ENCODE measurements at regions not wholly inside any gene's neighbourhood (a gene's known extent, or its start where the extent isn't known, plus 50 kb on each side); places are given as distances from the start of the nearest gene placed in this dataset.

GRCh38 chr5:153005711-153006110, 484.8 kb upstream of the GRIA1 start:
- TF ChIP-seq CTCF (IDR thresholded peaks at IDR 0.05; ENCODE audit: control extremely low read depth in 1 of 3, insufficient read depth in 1 of 3, low read depth in 1 of 3, low read length in 3 of 3) (no peak), GTF2F1 (IDR thresholded peaks at IDR 0.05; ENCODE audit: borderline replicate concordance, low read depth, low read length) (no peak), FOSL1 (IDR thresholded peaks at IDR 0.05; ENCODE audit: insufficient read depth, low read depth, low read length) (no peak), POLR2A (IDR thresholded peaks at IDR 0.05; ENCODE audit: control extremely low read depth in 1 of 2, low read depth in 2 of 2, low read length in 2 of 2) (no peak), RXRA (IDR thresholded peaks at IDR 0.05; ENCODE audit: insufficient read depth, low read depth, low read length) (no peak), RFX5 (IDR thresholded peaks at IDR 0.05; ENCODE audit: borderline replicate concordance, low read depth, low read length) (no peak), ZNF274 (IDR thresholded peaks at IDR 0.05; ENCODE audit: borderline replicate concordance, extremely low read depth, low read length) (no peak), JUN (IDR thresholded peaks at IDR 0.05; ENCODE audit: low read depth, low read length) (no peak), HDAC2 (IDR thresholded peaks at IDR 0.05; ENCODE audit: borderline replicate concordance in 1 of 2, low read depth in 2 of 2, low read length in 2 of 2) (no peak), EZH2 (IDR thresholded peaks at IDR 0.05; ENCODE audit: low read depth, low read length, severe bottlenecking) (no peak), SAP30 (IDR thresholded peaks at IDR 0.05; ENCODE audit: insufficient read depth, insufficient replicate concordance, low read length) (no peak), EP300 (IDR thresholded peaks at IDR 0.05; ENCODE audit: borderline replicate concordance in 1 of 2, low read depth in 2 of 2, low read length in 2 of 2) (no peak), YY1 (IDR thresholded peaks at IDR 0.05; ENCODE audit: low read depth, low read length) (no peak), RAD21 (IDR thresholded peaks at IDR 0.05 in 1 of 2, conservative IDR thresholded peaks at IDR 0.05 in 1 of 2; ENCODE audit: low read depth in 2 of 2, low read length in 2 of 2) (no peak)
